IPS-18c (cell line): ENCODE measurements at regions not wholly inside any gene's neighbourhood (a gene's known extent, or its start where the extent isn't known, plus 50 kb on each side); places are given as distances from the start of the nearest gene placed in this dataset.
"Not testable (repeated sequence)": the region's sequence is repeated elsewhere in the genome, so short reads cannot be mapped to it uniquely, and the experiment has no call there.

ENCODE experiments used
- H3K4me3 ChIP-seq: 2 replicates; pipeline ENCODE4 v1.7.0; 2013; ENCODE audit warnings: low read depth, mild to moderate bottlenecking, low read length, moderate library complexity; ENCODE audit not compliant: insufficient read depth
- H3K9me3 ChIP-seq: one replicate; pipeline ENCODE4 v1.6.1; 2013; ENCODE audit warnings: mild to moderate bottlenecking, low read length, moderate library complexity; ENCODE audit not compliant: control insufficient read depth, insufficient read depth

DNA sequence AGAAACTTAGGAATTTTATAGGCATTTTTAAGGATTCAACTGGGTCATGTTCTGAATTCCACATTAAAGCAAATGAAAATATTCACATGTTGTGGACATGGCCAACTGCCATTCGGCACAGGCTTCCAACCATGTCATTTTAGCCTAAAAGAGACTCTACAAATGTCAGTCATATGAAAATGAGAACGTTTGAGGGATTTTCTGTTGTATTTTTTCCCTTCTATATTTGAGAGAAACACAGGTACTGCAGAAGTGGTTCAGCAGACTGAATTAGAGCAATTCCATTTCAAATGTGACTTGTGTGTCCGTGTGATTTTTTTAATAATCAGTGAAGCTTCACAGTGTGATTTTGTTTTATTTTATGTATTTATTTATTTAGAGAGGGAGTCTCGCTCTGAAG lies 124.3 kb downstream of the TP53TG3F start:
- H3K9me3 ChIP-seq, H3K4me3 ChIP-seq: not testable (repeated sequence)

DNA sequence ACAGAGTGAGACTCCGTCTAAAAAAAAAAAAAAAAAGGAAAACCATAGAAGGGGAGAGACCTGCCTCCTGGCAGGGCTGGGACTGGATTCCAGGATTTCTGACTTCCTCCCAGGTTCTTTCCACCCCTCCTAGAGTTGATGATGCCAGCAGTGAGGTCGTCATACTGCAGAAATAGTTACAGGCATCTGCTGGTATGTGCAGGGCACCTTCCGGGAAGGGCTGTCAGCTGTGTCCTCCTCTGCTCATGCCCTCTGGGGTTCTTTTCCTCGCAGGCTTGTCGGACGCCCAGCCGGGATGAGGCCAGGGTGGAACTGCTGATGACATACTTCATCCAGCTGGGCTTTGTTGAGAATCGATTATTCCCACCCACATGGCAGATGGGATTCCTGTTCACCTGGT lies 129.2 kb downstream of the TP53TG3F start:
- not testable (repeated sequence) for H3K4me3 ChIP-seq, H3K9me3 ChIP-seq

DNA sequence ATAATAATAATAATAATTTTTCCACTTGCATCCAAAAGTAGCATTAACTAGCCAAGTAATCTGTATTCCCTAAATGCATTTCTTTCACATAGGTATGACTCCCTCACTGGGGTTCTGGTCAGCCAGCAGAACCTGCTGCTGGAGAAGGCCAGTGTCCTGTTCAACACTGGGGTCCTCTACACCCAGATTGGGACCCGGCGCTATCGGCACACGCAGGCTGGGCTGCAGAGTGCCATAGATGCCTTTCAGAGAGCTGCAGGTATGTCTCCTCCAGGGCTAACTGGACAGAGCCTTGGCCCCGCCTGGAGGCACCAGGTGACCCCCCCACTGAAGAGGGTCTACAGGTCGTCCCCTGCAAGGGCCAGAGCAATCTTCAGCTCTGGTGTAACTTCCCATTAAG lies 133.9 kb downstream of the TP53TG3F start:
- not testable (repeated sequence) for H3K4me3 ChIP-seq, H3K9me3 ChIP-seq

DNA sequence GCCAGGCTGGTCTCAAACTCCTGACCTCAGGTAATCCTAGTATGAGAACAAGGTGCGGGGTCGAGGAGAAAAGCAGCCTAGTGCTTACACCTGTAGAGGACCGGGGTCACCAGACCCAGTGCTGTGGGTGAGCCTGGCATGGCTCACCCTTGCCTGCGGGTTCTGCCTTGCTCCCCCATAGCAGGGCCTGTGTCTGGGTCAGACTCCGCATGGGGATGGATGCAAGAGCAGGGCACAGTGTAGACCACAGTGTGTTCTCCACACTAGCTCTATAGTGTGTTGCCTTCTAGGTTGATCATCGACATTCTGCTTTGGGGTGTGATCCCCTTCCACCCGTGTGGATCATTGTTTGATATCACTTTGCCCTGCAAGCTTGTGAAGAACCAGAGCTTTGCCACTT lies 135.7 kb downstream of the TP53TG3F start:
- H3K4me3 ChIP-seq, H3K9me3 ChIP-seq: not testable (repeated sequence)

DNA sequence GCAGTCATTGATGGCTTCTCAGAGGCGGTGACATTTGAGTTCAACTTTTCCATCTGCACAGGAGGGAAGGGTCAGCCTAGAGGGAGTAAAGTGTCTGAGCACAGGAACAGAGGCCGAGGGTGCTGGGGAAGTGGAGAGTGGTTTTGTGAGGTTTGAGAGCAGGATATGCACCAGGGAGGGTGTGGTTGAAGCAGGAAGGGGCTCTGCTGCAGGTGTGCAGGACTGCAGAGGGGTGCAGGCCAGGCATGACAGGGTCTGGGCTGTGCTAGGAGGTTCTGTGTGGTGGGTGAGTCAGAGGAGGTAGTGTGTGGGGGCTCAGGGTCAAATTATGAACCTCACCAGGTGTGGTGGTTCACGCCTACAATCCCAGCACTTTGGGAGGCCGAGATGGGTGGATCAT lies 141.6 kb downstream of the TP53TG3F start:
- not testable (repeated sequence) for H3K4me3 ChIP-seq, H3K9me3 ChIP-seq

DNA sequence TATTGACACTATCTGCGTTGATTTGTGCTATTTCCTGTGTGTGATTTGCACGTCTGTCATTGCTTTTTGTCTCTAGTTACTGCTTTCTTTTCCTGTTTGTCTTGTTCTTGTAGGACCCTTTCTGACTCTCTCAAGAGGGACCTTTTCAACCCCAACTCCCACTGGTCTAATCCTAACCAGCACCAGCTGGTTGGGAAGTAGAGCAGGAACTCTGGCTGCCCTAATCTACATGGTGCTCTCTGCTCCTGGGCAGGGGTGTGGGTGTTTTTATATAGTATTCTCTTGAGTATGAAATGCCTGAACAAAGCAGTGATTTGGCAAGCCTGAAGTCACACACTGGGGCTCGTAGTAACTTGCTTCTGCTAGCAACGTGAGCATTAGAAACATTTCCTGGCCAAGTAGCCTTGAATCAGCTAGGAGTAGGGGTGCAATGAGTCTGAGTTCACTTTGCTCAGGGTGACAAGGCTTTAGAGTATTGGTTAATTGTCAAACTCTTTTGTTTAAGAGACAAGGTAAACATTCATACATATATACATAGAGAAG lies 164.2 kb downstream of the TP53TG3F start:
- not testable (repeated sequence) for H3K9me3 ChIP-seq, H3K4me3 ChIP-seq

DNA sequence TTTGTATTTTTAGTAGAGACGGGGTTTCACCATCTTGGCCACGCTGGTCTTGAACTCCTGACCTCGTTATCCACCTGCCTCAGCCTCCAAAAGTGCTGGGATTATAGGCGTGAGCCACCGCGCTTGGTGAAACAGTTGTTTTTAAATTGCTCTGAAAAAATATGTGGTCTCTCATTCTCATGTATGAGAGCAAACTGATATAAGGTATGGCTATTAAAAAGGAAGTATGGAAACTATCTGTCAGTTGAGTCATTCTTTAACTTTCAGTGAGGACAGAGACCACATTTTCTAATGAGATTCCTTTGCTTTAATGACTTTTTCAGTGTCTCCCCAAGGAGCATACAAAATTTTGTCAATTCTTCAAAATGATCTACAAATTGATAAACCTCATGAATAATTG lies 169.5 kb downstream of the TP53TG3F start:
- H3K9me3 ChIP-seq, H3K4me3 ChIP-seq: not testable (repeated sequence)

DNA sequence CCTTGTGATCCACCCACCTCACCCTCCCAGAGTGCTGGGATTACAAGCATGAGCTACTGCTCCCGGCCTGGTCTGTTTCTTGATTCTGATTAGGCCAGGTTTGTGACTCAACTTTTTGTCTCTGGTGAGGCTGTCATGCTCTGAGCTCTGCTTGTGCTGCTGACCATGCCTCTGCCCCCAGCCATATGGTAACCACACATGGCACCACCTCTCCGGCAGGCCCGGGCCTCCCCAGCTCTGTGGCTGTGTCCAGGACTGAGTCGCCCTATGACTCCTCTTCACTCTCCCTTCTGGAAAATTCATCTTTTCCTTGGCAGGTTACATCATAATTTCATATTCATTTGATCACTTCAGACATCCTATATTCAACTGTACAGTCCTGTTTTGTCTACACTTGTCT lies 172.3 kb downstream of the TP53TG3F start:
- H3K9me3 ChIP-seq, H3K4me3 ChIP-seq: not testable (repeated sequence)

DNA sequence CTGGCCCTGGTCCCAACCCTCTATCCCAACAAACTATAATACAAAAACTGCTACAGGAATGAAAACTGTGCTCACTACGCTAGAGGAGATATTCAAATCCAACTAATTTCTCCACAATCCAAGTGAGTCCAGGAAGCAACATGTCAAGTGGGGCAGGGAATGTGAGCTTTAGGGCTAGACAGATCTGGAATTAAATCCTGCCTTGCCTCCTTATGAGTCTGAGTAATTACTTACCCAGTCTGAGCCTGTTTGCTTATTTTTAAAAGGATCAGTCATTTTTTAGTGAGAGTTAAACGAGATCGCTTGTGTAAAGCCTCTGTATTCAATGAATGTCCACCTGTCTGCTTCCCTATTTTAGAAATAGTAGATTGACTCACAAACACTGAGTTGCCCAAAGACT lies 174.6 kb downstream of the TP53TG3F start:
- H3K9me3 ChIP-seq, H3K4me3 ChIP-seq: not testable (repeated sequence)

DNA sequence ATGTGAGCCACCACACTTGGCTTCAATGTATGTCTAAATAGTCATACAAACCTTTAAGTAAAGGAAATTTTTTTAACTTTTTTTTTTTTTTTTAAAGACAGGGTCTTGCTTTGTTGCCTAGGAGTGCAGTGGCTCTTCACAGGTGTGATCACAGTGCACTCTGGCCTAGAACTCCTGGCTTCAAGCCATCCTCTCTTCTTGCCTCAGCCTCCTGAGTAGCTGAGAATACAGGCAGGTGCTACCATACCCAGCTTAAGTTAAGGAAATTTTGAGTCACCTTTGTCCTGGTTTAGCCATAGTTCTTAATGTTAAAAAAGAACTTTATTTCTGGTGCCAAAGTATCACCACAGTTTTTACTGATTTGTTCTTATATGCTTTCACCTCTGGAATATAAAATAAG lies 177.3 kb downstream of the TP53TG3F start:
- not testable (repeated sequence) for H3K9me3 ChIP-seq, H3K4me3 ChIP-seq

DNA sequence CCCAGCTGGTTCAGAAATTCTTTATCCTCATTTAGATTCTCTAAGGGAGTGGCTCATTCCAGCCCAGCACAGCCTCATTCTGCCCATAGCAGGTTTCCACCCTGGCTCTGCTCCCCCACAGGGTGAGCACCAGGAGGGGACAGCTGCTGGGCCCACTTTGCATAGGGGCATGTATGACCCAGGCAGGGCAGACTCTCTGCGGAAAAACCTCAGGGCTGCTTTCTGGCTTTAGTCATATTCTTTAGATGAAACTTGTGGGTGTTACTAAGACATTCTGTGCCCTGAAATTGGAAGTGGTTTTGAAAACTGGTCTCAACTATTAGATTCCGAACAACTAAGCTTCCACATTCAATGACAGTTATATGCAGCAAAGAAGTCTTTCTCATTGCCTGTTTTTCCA lies 183.9 kb downstream of the TP53TG3F start:
- H3K9me3 ChIP-seq, H3K4me3 ChIP-seq: not testable (repeated sequence)

DNA sequence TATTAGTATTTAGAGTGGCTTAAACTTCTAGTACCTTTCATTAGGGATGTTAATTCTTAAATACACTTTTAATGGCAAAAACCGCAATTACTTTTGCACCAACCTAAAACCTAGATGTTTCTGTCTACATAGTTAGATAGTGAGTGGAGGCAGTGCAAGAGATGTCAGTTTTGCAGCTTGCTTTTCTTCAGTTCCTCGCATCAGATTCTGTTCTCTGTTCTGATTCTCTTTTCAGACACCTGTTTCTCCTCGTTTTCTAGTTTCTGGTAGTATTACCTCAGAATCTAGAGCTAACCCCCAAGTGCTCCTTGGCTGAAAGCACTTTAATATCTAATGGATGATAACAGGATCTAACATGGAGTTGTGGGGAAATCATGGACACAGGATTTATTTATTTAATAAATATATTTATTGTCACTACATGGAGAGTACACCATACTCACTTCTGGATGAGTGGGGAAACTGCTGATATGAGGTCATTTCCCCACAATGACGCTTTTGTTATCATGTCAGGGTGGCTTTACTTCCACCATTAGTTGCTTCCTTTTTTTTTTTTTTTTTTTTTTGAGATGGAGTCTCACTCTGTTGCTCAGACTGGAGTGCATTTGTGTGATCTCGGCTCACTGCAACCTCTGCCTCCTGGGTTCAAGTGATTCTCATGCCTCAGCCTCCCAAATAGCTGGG lies 184.4 kb downstream of the TP53TG3F start:
- H3K4me3 ChIP-seq, H3K9me3 ChIP-seq: not testable (repeated sequence)

DNA sequence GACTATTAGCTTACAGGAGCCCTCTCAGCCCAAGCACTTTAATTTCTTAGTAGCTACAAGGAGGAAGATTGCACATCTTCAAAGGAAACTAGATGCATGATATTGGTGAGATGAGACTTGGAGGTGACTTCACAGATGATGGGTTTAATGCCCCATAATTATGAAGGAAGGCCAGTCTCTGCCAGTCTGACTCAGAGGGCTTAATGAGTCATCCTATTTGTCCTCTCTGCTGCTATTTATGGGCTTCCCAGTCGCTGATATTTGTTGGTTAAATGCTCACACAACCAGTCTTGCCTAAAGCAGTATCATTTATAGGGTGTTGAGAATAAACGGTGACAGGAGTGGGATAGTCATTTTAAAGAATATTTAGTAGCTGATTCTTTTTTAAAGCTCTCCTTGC lies 187.0 kb downstream of the TP53TG3F start:
- H3K4me3 ChIP-seq, H3K9me3 ChIP-seq: not testable (repeated sequence)

DNA sequence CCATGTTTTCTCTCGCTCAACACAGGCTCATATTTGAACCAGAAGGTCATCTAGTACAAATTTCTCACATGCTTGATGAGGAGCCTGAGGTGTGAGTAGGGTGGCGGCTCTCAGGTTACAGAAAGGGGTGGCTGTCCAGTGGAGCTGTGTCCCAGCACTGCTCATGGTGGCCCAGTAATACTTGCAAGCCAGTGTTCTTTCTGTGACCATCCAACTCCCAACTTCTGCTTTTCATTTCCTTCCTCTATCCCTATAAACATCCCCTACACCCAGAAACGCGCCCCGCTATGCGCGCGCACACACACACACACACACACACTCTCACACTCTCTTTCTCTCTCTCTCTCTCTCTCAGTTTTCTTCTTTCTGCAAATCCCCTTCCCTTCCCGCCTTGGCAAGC lies 196.3 kb downstream of the TP53TG3F start:
- not testable (repeated sequence) for H3K9me3 ChIP-seq, H3K4me3 ChIP-seq

DNA sequence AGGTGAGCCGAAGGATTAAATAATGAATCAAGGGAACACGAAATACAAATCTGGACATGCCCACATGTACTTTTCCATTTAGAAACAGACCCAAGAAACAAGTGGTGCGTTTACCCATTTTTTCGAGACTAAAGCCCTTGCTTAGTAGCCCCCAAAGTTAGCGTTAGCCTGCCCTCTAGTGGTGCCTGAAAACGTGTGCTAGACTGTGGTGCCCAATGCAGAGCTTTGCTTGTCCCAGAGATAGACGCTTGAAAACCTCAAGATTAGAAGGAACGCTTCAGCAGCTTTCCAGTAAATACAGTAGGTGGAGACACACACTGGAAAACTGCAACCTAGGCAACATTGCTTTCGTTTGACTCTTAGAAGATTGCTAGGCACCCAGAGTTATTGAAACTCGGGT lies 197.0 kb downstream of the TP53TG3F start:
- not testable (repeated sequence) for H3K9me3 ChIP-seq, H3K4me3 ChIP-seq

DNA sequence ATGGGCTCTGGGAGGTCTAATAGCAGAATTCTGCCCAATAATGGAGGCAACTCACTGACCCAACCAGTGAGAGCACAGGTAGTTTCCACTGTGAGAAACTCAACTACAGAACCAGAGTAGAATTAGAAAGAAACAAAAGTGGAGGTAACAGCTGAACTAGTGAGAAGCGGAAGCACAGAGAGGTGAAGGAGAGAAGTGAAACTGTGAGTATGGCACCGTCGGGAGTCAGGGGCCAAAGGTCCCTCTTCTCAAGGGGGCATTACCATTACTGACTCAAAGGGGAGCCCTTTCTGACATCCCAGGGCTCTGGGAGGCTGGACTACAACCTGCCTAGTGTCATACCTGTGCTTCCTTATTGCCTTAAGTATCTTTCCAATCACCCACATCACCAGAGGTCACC lies 198.3 kb downstream of the TP53TG3F start:
- H3K4me3 ChIP-seq, H3K9me3 ChIP-seq: not testable (repeated sequence)

DNA sequence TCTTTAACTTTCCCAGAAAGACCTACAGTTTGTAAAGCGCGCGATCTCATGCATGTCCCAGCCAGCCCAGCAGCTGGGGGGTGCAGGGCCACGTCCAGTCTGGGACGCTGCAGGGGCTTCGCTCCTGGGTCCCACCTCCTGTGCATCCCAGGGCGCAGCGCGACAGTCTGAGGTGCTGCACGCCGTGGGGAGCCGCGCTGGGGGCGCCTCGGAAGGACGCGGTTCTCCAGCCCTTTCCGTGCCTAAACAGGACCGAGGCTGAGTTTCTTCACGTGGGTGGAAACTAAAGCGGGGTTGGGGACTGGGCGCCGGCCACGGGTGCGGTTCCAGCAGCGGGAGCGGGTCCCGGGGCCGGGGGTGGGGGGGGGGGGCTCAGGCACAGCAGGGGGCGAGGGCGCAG lies 221.4 kb downstream of the TP53TG3F start:
- H3K9me3 ChIP-seq, H3K4me3 ChIP-seq: not testable (repeated sequence)

DNA sequence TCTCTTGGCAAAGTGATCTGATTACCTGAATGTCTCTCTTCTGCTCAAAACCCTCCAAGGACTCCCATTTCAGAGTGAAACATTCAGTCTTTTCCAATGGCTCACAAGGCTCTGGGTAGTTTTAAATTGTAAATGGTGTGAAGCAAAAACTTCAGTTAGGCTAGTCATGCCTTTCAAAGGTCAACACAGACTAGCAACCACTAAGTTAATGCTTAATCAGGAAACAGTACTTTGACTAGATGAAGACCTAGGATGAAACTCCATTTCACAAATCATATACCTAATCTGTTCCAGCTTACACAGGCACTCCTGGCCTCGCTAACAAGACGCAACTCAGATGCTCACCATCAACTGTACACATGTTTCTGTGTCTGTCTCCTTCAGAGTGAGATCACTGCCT lies 240.9 kb downstream of the TP53TG3F start:
- not testable (repeated sequence) for H3K4me3 ChIP-seq, H3K9me3 ChIP-seq

DNA sequence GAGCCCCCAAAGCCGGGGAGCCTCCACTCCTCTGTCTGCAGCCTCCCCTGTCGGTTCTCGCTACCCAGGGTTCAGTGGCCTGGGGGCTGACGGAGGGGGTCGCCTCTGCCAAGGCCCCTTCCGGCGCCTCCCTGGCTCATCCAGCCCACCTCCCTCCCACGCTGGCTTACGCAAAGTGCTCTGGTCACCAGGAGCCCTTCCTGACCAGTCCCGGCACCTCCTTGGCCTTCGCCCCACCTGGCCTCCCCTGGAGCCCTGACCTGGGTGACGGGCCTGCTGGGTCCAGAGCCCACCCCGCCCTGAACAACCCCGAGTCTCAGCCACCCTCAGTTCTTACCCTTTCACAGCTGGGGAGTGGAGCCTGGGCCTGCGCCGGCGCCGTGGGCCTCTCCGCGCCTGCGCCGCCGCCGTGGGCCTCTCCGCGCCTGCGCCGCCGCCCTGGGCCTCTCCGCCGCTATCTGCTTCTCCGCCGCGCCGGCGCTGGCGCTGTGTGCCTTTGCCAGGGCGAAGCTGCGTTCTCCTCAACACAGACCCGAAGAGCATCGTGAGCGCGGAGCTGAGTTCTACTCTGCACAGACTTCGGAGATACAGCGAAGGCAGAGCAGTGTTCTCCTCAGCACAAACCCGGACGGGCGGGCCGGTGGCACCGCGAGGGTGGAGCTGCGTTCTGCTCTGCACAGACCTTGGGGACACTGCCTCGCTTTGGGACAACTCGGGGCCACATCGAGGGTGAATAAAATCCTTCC lies 247.6 kb downstream of the TP53TG3F start:
- H3K9me3 ChIP-seq: not testable (repeated sequence)
- peak overlapping the region; percentile 40 for H3K4me3 ChIP-seq
